ENCODE measurements at regions not wholly inside any gene's neighbourhood (a gene's known extent, or its start where the extent isn't known, plus 50 kb on each side); places are given as distances from the start of the nearest gene placed in this dataset.
"Not testable (repeated sequence)": the region's sequence is repeated elsewhere in the genome, so short reads cannot be mapped to it uniquely, and the experiment has no call there.

DNA sequence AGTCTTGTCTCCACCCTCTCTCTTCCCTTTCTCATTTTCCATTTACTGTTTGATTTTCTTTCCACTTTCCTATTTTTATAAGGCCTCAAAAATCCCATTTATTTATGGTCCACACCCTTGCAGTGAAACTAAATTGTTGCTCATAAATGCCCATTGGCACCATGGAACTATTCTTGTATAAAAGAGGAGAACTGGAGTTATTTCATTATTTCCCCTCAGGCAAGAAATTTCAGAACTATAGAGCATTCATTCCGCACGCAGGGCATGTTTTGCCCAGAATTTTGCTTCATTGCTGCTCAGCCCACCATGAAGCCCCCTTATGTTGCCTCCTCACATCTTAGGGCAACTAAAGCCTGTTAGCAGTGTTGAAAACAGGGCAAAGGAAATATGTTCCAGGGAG lies 113.7 kb upstream of the MMADHC start:
- DNase-seq (no peak), ATAC-seq (no peak)
- Mint-ChIP-seq H3K9me3 (no peaks in the 10 kb centered on the region), H3K4me1 (no peaks in the 10 kb centered on the region), H3K4me3 (no peak overlapping the region), H3K27ac (no peak overlapping the region), H3K36me3 (ENCODE audit: low read depth) (no peaks in the 10 kb centered on the region), H3K27me3 (no peaks in the 10 kb centered on the region)

- H3K4me1 Mint-ChIP-seq, result no peaks in the 10 kb centered on the region
- no peaks in the 10 kb centered on the region for H3K9me3 Mint-ChIP-seq
- H3K27me3 Mint-ChIP-seq, result no peaks in the 10 kb centered on the region
- H3K36me3 Mint-ChIP-seq (ENCODE audit: low read depth), result no peaks in the 10 kb centered on the region
- no peak overlapping the region for H3K4me3 Mint-ChIP-seq
- ATAC-seq (no peak), DNase-seq (no peak)
- no peak overlapping the region for H3K27ac Mint-ChIP-seq
These were observed 105.4 kb upstream of the MMADHC start for GRCh38 chr2:149692961-149693396.

GRCh38 chr2:149690825-149691224 lies 103.2 kb upstream of the MMADHC start:
- H3K27me3 Mint-ChIP-seq, result no peaks in the 10 kb centered on the region
- no peak for DNase-seq
- no peaks in the 10 kb centered on the region for H3K4me1 Mint-ChIP-seq
- H3K4me3 Mint-ChIP-seq, result no peak overlapping the region
- no peak overlapping the region for H3K27ac Mint-ChIP-seq
- no peaks in the 10 kb centered on the region for H3K36me3 Mint-ChIP-seq (ENCODE audit: low read depth)
- H3K9me3 Mint-ChIP-seq, result no peaks in the 10 kb centered on the region
- ATAC-seq, result no peak

GRCh38 chr2:149687052-149687427 lies 99.5 kb upstream of the MMADHC start:
- Mint-ChIP-seq H3K4me3 (no peak overlapping the region), H3K27ac (no peak overlapping the region)
- ATAC-seq, result no peak

DNA sequence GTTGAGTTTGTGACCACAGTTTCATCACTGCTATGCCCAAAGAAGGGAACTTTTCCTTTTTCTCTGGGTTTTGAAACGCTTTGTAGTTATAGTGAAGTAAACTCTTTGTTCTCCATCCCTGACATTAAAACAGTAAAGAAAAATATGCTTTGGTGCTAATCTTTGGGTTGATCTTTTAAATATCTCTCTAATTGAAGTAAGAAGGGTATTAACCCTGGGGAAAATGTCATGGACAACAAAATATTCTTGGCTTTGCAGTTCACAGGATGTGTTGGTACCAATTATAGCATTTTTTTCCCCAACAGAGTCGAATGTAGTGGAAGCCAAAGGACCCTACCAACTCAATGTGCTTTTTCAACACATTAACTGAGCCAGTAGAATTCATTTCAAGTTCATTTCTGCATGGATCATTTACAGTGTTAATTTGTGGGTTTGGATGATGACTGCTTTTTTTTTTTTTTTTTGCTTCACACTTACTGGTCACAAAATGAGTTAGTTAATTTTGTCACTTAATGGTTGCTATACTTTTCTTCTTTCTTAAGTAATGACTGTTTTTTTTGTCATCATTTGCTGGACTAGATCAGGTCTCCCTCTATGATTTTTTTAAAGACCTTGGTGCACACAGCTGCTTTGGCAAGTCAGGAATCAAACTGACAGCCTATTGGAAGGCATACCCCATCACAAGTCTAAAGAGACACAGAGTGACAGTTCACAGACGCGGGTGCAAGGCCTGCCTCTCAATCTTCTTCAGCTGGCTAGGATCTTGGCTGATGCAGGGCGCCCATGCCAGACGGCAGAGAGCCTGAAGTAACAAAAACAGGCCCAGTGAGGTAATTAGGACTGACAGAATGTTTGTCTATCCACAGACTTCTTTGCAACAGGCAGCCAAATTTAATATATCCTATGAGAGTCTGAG lies 98.8 kb upstream of the MMADHC start:
- no peaks in the 10 kb centered on the region for H3K27me3 Mint-ChIP-seq
- H3K4me3 Mint-ChIP-seq, result no peak overlapping the region
- no peak overlapping the region for H3K27ac Mint-ChIP-seq
- no peak for ATAC-seq
- H3K4me1 Mint-ChIP-seq, result no peaks in the 10 kb centered on the region
- no peak for DNase-seq
- H3K9me3 Mint-ChIP-seq, result peaks cover 11% of the 10 kb centered on the region
- H3K36me3 Mint-ChIP-seq (ENCODE audit: low read depth), result no peaks in the 10 kb centered on the region

More at GRCh38 chr2:149687052-149687427, 99.5 kb upstream of the MMADHC start:
- peaks cover 11% of the 10 kb centered on the region for H3K9me3 Mint-ChIP-seq
- no peaks in the 10 kb centered on the region for H3K36me3 Mint-ChIP-seq (ENCODE audit: low read depth)
- no peaks in the 10 kb centered on the region for H3K27me3 Mint-ChIP-seq
- H3K4me1 Mint-ChIP-seq, result no peaks in the 10 kb centered on the region
- DNase-seq, result no peak

DNA sequence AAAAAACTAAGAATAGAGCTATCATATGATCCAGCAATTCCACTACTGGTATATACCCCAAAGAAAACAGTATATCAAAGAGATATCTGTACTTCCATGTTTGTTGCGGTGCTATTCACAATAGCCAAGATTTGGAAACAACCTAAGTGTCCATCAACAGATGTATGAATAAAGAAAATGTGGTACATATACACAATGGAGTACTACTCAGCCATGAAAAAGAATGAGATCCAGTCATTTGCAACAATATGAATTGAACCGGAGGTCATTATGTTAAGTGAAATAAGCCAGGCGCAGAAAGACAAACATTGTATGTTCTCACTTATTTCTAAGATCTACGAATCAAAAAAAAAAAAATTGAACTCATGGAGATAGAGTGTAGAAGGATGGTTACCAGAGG lies 97.8 kb upstream of the MMADHC start:
- H3K27me3 Mint-ChIP-seq; H3K4me1 Mint-ChIP-seq; ATAC-seq; DNase-seq; H3K27ac Mint-ChIP-seq; H3K4me3 Mint-ChIP-seq; H3K36me3 Mint-ChIP-seq (ENCODE audit: low read depth): not testable (repeated sequence)
- peaks cover 11% of the 10 kb centered on the region for H3K9me3 Mint-ChIP-seq

- no peak for DNase-seq
These were observed 91.7 kb upstream of the MMADHC start for GRCh38 chr2:149679286-149679685.

DNA sequence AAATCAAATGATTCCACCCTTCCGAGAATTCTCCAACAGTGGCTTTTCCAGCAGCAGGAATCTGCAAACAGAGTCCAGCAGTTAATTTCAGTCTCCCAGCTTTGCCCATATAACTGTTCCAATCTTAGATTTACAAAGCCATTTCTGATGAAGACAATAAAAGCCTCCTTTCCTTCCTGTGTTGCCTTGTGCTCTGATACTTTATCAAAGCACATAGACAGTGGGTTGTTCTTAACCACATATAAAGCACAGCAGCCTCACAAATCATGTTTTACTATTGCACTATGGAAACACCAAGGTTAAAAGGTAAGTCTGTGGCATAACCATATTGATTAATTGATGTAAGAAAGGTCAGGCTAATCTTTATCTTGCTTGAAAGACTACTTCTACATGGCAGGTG lies 89.8 kb upstream of the MMADHC start:
- Mint-ChIP-seq H3K4me3 (no peak overlapping the region), H3K36me3 (ENCODE audit: low read depth) (no peaks in the 10 kb centered on the region), H3K9me3 (peaks cover 12% of the 10 kb centered on the region), H3K27me3 (peaks cover 4% of the 10 kb centered on the region), H3K4me1 (no peaks in the 10 kb centered on the region), H3K27ac (no peak overlapping the region)
- ATAC-seq (no peak), DNase-seq (no peak)

More at GRCh38 chr2:149679286-149679685, 91.7 kb upstream of the MMADHC start:
- ATAC-seq, result no peak
- H3K4me1 Mint-ChIP-seq, result no peaks in the 10 kb centered on the region
- H3K9me3 Mint-ChIP-seq, result peaks cover 12% of the 10 kb centered on the region
- H3K27me3 Mint-ChIP-seq, result peaks cover 4% of the 10 kb centered on the region
- H3K4me3 Mint-ChIP-seq, result no peak overlapping the region
- no peaks in the 10 kb centered on the region for H3K36me3 Mint-ChIP-seq (ENCODE audit: low read depth)
- H3K27ac Mint-ChIP-seq, result no peak overlapping the region

GRCh38 chr2:149670086-149670485 lies 82.5 kb upstream of the MMADHC start:
- no peak for DNase-seq
- no peaks in the 10 kb centered on the region for H3K4me1 Mint-ChIP-seq
- no peak overlapping the region for H3K4me3 Mint-ChIP-seq

DNA sequence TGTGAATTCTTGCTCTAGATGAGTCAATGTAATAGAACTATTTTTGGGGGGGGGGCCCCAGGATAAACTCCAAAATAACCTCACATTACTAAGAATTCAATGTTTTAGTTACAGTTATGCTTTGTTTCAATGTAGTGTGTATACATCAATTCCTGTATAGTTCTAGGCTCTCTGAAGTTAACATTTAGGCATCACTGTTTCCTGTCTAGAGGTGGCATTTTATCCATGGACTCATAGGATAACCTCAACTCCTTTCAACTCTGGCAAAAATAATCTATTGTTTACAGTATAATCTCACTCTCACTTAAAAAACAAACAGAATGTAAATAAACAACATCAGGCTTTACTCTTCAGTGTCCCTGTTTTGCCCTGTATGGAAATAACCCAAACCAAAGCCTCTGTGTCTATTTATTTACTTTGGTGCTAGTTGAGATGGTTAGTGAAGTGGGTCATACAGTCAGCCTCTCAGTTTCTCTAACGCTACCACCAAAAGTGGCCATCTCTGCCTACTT lies 79.3 kb upstream of the MMADHC start:
- no peaks in the 10 kb centered on the region for H3K27me3 Mint-ChIP-seq
- no peaks in the 10 kb centered on the region for H3K36me3 Mint-ChIP-seq (ENCODE audit: low read depth)
- no peak for DNase-seq
- no peaks in the 10 kb centered on the region for H3K4me1 Mint-ChIP-seq
- H3K4me3 Mint-ChIP-seq, result no peak overlapping the region
- H3K27ac Mint-ChIP-seq, result no peak overlapping the region
- H3K9me3 Mint-ChIP-seq, result peaks cover 4% of the 10 kb centered on the region
- no peak for ATAC-seq

More at GRCh38 chr2:149670086-149670485, 82.5 kb upstream of the MMADHC start:
- Mint-ChIP-seq H3K27ac (no peak overlapping the region), H3K27me3 (no peaks in the 10 kb centered on the region), H3K36me3 (ENCODE audit: low read depth) (no peaks in the 10 kb centered on the region), H3K9me3 (no peaks in the 10 kb centered on the region)
- no peak for ATAC-seq

DNA sequence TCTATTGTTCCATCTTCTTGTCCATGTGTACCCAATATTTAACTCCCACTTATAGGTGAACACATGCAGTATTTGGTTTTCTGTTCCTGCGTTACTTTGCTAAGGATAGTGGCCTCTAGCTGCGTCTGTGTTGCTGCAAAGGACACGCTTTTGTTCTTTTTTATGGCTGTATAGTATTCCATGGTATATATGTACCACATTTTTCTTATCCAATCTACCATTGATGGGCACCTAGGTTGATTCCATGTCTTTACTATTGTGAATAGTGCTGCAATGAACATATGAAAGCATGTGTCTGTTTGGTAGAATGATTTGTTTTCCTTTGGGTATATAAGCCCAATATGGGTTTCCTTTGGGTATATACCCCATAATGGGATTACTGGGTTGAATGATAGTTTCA lies 77.3 kb upstream of the MMADHC start:
- no peaks in the 10 kb centered on the region for H3K4me1 Mint-ChIP-seq
- peaks cover 4% of the 10 kb centered on the region for H3K9me3 Mint-ChIP-seq
- H3K4me3 Mint-ChIP-seq, result no peak overlapping the region
- ATAC-seq, result no peak
- H3K27ac Mint-ChIP-seq, result no peak overlapping the region
- peaks cover 3% of the 10 kb centered on the region for H3K27me3 Mint-ChIP-seq
- DNase-seq, result no peak
- no peaks in the 10 kb centered on the region for H3K36me3 Mint-ChIP-seq (ENCODE audit: low read depth)

DNA sequence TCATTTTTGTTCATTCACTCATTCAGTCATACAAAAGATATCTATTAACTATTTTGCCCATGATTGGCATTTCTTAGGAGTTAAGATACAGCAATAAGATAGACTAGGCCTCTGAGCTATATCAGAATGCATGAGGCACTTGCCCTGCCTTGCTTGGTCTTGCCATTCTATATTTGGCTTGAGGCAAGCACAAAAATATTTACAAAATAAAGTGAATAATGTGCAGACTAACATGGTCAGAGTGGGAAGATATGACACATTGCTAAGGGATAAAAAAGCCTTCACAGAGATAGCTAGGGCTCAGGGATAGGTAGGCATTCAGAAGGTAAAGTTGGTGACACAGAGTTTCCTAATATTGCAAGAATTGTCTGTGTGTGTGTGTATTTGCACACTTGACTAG lies 75.0 kb upstream of the MMADHC start:
- Mint-ChIP-seq H3K4me1 (no peaks in the 10 kb centered on the region), H3K4me3 (no peak overlapping the region), H3K9me3 (peaks cover 4% of the 10 kb centered on the region), H3K36me3 (ENCODE audit: low read depth) (no peaks in the 10 kb centered on the region), H3K27ac (no peak overlapping the region), H3K27me3 (peaks cover 3% of the 10 kb centered on the region)
- no peak for DNase-seq
- ATAC-seq, result no peak

DNA sequence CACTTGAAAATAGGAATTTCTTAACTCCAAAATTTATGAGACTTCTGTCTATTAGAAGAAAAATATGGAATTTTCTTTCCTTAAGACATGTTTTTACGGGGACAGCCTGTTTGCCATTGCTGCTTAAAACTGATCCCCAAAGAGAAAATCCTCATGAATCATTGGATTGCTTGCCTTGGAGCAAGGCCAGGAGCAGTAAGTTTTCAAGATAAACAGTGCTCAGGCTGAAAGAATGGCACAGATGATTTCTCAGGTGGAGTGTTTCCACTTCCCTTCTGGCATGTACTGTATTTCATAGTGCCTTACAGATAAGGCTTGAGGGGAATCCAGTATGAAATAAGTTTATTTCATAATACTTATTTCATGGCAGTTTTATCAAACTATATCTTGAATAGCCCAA lies 74.3 kb upstream of the MMADHC start:
- Mint-ChIP-seq H3K27ac (no peak overlapping the region), H3K4me3 (no peak overlapping the region), H3K9me3 (peaks cover 4% of the 10 kb centered on the region), H3K27me3 (peaks cover 3% of the 10 kb centered on the region), H3K36me3 (ENCODE audit: low read depth) (no peaks in the 10 kb centered on the region), H3K4me1 (no peaks in the 10 kb centered on the region)
- ATAC-seq, result no peak
- no peak for DNase-seq

DNA sequence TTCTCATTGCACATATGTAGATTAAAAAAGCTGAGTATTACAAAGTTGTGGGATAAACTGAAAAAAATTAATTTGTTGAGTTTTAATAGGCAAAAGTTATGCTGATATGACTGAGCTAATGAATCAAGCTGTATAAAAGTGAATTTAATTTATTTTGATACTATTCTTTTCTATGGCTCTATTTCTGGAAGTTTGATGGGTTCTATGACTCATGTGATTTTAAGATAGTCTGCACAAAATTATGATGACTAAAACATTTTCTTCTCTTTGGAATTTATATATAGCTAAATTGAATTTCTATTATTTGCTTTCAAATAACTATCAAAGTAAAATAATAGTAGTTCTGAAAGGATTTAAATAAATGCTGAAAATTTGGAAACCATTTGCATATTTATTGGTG lies 71.0 kb upstream of the MMADHC start:
- ATAC-seq, result no peak

DNA sequence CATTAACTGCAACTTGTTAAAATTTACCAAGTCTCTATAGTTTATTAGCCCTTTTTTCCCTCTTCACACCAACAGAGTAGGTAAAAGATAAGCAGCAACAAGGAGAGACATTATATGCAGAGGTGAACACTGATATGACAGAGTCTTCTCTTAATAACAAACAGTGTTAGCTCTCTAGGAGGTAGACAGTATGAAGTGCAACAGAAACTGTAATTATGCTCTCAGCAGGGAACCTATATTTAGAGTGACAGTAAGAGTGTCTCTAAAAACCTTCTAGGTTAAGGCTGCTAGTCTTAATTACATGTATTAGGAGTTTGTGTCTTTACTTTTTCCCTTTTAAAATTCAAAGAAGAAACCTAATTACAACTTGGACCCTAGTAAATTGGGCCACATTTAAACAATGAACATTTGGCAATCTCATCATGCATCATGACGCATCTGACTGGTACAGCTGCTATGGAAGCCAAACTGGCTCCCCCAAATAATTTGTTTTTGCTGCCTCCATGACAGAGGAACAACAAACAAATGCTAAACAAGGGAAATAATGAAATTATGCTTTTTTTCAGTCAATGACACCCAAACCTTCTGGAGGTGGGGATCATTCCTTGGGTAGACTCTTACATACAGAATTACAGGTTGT lies 69.9 kb upstream of the MMADHC start:
- no peaks in the 10 kb centered on the region for H3K4me1 Mint-ChIP-seq

More for the DNA sequence above, 71.0 kb upstream of the MMADHC start:
- H3K27ac Mint-ChIP-seq, result no peak overlapping the region
- H3K4me1 Mint-ChIP-seq, result no peaks in the 10 kb centered on the region
- DNase-seq, result no peak
- no peaks in the 10 kb centered on the region for H3K36me3 Mint-ChIP-seq (ENCODE audit: low read depth)
- no peak overlapping the region for H3K4me3 Mint-ChIP-seq
- peaks cover 4% of the 10 kb centered on the region for H3K9me3 Mint-ChIP-seq
- H3K27me3 Mint-ChIP-seq, result peaks cover 3% of the 10 kb centered on the region

More for the DNA sequence above, 69.9 kb upstream of the MMADHC start:
- Mint-ChIP-seq H3K36me3 (ENCODE audit: low read depth) (no peaks in the 10 kb centered on the region), H3K9me3 (peaks cover 4% of the 10 kb centered on the region), H3K27ac (no peak overlapping the region), H3K27me3 (peaks cover 3% of the 10 kb centered on the region), H3K4me3 (no peak overlapping the region)
- ATAC-seq, result no peak
- DNase-seq, result no peak
